HG02642 (cell line): ENCODE measurements at regions not wholly inside any gene's neighbourhood (a gene's known extent, or its start where the extent isn't known, plus 50 kb on each side); places are given as distances from the start of the nearest gene placed in this dataset.

ENCODE experiments used
- ATAC-seq: cut with Tn5 transposase; IDR thresholded peaks from one replicate; pipeline ENCODE4 v1.9.1; 2021; ENCODE audit warnings: mild to moderate bottlenecking; ENCODE audit not compliant: unreplicated experiment, poor library complexity

DNA sequence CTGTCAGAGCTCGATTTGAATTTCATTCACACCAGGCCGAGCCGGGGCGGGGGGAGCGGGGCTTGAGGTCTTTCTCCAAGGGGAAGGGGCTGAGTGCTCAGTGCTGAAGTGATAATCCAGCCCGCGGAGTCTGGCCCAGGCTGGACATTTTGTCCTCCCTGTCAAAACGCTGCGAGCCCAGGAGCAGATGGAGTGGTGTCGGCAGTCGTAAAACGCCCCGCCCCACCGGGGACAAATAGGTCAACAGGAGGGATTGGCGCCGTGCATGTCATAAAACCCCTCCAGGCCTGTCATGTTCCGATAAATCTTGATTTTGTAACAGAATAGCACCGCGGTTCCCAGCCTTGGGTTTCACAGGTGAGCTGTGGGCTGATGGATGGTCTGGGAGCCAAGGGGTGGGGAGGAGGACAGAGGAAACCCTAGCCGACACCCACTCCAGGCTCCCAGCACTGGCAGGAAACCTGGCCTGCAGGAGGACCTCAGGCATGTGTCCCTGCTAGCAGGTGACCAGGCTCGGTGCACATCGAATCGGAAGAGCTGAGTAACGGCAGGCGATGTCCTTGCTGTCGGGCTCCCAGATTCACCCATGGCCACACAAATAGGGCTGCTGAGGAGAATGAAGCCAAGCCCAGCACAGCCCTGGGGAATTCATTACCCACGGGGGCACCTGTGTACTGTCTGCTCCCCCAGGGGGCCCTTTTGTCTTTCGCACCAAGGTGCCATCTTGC, 341.4 kb downstream of the FOXL1 start:
- ATAC-seq = no peak

DNA sequence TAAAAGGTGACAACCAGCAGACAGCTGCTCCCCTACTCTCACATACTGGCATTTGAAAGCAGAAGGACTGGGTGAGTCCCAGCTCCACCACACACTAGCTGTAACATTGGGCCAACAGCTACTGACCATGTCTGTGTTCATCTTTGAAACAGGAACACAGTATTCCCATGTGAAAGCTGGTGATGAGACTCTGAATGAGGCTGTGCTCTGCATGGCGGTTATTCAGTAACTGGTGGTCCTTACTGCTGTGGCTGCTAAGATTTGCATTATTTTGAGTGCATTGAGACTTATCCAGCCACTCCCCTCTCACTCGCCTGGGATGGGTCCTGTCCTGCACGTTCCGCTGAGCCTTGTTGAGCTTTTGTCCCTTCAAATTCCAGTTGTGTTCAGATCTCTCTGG, 342.9 kb downstream of the FOXL1 start:
- no peak for ATAC-seq

DNA sequence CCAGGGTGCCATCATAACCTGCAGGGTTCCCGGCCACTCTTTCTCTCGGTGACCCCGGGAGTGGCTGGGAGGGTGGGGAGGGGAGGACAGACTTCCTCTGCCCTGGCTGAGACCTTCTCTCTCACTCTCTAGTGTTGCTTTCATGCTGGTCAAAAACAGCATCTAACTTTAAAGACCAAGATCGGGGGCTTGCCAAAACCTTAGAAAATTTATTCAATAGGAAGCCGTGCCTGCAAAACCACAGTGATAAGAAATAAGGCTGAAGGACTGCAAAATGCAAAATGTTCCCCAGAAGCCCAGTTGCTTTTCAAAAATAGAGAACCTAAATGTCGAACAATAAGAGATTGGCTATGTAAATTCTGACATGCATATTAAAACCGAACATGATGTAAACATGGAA, 344.0 kb downstream of the FOXL1 start:
- ATAC-seq = no peak

DNA sequence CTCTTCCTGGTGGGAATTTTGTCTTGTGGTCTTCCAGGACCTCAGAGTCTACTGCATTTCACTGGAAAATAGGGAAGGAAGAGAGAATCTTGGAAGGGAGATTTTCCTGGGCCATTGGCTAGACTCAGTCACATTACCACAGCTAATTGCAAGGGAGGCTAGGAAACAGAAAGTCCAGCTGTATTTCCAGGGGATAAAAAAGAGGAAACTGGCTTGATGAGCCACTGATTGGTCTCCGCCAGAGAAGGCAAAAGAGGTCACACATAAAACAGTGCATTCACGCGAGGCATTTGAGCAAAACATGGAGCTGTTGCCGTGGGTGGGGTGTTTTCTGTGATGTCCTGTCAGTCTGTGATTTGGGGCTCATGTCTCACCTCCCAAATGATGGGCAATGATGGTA, 345.3 kb downstream of the FOXL1 start:
- ATAC-seq = no peak

DNA sequence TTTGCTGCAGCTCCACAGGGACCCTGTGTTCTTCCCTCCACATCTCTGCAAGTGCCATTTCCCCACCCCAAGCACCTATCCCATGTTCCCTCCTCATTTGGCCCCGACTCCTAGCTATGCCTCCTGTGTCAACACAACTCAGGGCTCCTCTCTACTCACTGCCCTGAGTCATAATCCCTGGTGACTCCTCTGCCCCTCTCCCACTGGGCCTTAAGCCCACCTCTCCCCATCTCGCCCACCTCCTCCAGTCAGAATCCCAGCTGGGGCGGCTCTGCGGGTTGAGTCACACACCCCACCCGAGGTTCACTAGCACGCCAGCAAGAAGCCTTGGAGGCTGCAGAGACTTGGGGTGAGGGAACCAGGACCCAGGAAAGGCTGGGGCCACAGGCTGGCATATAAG, 346.2 kb downstream of the FOXL1 start:
- ATAC-seq = no peak

DNA sequence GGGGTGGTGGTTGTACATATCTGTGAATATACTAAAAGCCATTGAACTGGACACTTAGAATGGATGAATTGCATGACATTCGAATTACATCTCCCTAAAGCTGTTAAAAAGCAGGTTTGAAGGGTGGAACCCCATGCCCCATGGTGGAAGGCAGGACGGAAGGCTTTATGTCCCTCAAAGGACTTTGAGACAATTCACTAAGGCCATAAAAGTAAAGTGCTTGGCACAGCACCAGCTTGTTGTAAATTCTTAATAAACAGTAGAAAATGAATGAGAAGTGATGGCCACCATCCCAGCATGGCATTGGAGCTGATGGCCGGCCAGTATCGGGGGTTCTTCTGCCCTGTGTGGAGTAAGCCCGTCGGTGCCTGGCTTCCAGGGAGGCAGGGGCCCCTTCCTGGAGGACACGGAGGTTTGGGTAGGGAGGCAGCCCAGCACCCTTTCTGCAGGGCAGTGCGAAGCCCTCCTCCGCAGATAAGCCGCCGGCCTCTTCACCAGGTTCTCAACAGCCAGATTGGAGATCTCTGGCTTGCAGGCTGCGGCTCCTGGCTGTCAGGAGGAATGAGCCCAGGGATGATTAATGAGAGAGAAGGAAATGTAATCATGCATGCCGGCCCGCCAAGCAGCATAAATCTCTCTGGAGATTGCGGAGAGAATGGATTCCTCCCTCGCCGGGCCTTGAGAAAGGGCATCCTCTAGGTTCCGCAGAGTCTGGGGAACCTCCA, 346.9 kb downstream of the FOXL1 start:
- ATAC-seq = no peak

DNA sequence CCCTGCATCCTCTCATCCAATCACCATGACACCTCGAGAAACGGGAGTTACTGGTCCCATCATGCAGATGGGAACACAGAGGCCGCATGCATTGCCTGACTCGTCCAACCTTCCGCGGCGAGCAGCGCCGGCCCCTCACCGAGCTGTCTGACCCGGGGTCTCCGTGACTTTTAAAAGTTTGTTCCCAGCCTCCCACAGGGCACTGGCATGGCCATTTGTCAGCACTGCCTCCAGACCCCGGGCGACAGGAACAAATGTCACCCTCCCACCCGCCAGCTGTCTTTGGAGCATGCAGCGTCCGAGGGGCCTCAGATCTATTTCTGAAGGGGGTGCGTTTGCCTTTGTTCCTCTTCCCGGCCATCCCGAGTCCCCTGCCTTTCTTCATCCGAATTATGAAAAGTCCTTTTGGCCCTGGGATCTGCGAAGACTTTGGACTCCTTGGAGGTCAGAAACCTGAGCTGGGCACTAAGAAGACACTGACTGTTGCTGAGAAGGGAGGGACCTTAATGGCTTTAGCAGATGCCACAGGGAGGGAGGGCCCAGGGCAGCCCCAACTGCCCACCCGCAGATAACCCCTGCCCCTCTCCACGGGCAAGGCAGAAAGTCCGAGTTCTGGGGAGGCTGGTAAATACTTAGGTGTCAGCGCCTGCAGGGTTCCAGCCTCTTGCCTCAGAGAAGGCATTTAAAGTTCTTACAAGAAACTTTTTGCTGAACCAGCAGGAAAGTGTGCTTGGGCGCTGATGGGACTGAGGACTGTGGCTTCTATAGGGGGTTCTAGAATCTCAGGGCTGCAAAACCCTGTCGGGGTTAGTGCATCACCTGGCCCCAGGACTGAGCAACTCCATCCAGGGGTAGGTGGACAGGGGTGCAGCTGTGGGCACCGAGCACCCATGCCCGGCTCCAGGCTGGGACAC, 348.1 kb downstream of the FOXL1 start:
- ATAC-seq = no peak

DNA sequence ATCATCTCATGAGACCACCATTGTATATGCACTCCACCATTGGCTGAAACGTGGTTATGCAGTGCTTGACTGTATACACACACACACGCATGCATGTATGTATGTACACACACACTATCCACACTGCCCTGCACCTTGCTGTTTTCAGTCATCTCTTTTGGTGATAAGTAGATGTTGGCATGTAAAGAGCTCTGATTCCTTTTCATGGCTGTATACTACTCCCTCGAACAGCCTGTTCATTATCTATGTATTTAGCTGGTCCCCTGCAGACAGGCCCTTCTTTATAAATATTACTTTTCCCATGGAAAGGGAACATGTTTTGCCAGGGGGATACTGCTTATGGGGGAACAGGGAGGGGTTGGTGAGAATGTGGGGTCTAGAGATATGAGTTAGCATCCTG, 349.4 kb downstream of the FOXL1 start:
- ATAC-seq = no peak

DNA sequence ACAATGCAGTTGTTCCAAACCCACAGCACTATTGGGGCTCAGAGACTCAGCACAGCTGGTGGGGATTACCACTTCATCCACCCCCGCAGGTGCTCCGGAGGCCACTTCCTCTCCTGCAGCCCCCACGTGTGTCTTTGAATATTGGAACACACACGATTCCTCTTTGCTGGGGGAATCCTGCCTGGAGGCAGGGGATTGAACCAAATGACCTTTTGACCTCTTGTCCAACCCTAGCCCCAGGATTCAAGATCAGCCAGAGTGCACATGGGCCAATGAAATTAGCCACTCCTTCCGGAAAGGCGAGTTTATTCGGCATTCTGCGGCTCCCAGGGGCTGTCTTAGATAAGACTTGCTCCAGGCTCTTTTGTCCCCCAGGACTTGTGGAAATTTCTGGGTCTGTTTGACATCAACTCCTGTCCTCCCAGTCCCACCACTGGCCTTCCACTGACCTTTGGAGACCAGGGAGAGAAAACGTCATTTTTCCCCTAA, 350.2 kb downstream of the FOXL1 start:
- ATAC-seq = no peak

DNA sequence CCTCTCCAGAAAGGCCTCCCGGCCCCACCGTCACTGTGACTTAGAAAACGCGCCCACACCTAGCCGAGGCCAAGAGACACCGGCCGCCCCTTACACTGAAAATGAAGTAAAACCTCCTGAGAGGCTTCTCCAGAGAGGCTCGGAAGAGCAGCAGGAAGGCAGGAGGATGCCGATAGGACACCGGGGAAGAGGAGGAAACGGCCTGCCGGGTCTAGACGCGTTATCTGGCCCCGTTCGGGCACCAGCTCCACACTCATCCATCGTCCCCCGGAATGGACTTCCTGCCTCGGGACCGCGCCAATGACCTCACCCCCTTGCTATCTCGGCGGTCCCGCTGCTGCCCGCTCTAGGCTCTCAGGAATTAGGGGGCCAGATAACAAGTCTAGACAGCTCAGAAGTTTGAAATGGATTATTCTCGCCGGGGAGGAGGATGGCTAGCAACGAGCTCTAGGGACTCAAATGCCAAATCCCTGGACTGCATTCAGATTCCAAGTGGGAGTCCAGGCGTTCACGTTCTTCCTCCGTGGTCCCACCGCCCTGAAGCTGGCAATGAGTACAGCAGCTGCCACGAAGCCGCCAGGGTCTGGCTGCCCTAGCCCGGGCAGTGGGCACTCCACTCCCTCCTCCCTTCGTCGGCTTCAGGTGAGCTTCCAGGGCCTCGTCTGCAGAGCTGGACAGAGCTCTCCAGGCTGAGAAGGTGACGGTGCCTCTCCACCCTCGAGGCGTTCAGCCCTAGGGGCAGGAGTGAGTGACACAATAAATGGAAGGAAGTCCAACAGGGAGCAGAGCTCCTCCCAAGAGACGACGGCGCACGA, 350.9 kb downstream of the FOXL1 start:
- ATAC-seq = no peak

DNA sequence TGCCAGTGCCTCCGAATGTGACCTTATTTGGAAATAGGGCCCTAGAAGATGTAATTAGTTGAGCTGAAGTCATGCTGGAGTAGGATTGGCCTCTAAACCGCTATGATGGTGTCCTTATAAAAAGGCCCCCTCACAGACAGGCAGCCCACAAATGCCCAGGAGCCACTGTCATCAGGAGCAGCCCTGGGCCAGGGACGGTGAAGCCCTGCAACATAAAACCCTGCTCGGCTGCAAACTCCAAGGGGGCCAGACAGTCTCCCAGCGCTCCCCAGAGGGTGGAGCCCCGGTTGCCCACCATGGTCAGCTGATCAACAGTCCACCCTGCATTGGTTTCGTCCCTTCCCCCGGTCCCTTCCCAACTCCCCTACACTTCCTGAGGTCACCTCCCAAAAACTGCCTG, 351.7 kb downstream of the FOXL1 start:
- ATAC-seq = no peak

DNA sequence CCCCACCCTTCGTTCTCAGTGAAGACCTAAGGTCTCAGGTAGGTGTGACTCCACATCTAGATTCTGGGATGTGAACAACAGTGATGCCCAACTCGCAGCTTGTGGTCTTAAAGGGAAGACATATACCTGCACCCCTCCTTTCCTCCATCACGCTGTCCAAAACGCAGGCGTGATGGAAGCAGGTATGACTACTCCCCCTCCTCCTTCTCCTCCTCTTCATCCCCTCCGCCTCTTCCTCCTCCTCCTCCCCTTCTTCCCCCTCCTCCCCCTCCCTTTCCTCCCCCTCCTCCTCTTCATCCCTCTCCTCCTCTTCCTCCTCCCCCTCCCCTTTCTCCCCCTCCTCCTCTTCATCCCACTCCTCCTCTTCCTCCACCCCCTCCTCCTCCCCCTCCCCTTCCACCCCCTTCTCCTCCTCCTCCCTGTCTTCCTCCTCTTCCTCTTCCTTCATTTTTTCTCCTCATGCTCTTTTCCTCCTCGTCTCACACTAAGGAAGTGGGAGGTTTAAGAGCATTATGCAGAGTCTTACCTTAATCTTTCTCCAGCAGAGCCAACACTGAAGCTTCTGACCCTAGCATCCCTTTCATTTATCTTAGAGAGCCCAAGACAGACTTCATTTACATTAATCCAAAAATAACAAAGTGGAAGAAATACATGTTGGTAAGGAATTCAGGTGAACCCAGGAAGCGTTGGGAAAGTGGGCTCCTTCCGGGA, 352.5 kb downstream of the FOXL1 start:
- ATAC-seq = no peak

DNA sequence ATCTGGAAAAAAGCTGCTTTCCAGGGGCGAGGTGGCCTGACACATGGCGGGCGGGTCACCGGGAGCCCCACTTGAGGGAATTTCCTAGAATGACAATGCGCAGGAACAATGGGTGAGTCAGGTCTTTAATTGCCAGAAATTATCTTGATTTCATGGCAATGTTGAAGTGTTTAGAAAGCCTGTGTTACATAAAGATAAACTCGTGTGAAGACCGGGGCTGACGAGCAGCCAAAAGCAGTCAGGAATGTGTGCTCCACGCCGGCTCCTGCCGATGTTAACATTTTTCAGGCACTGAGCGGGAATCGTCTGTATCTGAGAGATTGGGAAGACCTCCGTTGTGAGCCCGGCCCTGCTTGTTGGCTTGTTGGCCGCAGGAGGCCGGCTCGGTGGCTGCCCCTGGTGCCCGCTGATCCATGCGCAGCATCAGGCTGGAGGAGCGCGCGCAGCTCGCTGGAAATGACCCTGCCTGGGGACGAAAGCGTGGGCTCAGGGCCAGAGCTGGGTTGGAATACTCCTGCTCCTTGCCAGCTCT, 353.1 kb downstream of the FOXL1 start:
- no peak for ATAC-seq

DNA sequence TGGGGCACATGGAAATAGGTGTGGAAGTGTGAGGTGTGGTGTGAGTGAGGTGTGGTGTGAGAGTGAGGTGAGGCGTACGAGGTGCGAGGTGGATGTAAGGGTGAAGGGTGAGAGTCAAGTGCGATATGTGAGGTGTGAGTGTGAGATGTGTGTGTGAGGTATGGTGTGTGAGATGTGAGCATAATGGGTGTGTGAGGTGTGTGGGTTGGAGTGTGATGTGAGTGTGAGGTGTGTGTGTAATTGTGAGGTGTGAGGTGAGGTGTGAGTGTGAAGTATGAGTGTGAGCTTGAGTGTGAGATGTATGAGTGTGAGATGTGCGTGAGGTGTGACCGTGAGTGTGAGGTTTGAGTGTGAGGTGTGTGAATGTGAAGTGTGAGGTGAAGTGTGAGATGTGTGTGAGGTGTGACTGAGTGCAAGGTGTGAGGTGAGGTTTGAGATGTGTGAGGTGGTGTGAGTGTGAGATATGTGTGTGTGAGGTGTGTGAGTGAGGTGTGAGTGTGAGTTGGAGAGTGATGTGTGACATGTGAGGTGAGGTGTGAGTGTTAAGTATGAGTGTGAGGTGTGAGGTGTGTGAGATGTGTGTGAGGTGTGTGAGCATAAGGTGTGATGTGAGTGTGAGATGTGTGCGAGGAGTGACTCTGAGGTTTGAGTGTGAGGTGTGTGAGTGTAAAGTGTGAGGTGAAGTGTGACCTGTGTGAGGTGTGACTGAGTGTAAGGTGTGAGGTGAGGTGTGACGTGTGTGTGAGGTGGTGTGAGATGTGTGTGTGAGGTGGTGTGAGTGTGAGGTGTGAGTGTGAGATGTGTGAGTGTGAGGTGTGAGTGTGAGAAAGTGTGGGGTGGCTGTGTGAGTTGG, 354.0 kb downstream of the FOXL1 start:
- no peak for ATAC-seq

DNA sequence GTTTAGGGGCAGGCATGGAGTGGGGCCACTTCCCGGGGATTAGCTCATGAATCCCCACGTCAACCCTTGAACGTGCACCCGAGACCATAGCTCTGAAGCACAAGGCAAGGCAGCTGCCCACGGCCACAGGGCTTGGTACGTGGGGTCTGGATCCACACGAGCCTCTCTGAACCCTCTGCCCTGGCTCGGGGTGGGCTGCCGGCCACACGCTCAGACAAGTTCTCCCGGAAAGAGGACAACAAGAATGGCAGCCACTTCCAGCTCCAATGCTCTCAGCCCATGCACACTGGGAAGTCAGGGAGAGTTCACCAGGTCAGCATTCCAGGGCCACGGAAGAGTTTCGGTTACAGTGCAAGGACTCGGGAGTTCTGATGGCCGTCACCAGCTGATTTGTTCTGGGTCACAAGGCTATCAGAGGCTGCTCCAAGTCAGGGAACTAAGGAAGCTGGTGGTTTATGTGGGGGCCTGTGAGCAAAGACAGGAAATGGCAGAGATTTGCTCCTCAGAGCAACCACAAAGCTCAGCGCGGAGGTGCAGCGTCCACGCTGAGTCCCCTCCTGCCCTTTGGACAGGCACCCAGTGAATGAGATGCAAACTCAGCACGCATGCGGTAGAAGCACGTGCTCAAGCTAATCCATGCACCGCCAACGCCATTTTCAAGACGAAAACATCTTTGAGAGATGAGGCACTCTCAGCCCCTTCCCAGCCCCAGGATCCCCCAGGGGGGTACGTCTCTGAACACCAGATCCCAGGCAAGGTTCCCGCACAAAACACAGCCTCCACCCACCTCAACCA, 356.4 kb downstream of the FOXL1 start:
- no peak for ATAC-seq

DNA sequence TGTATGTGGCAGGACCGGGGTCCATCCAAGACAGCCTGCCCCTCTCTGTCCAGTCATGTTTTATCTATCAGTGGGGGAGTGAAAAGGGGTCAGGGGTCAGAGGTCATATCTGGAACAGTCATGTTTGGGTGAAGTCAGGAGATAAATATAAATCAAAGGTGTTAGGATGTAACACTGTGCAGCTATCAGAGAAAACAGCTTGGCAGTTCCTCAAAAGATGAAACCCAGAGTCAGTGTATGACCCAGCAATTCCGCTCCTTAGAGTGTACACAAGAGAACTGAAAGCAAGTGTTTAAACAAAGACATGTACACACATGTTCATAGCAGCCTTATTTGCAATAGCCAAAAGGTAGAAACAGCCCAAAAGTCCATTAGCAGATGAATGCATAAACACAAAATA, 361.3 kb downstream of the FOXL1 start:
- no peak for ATAC-seq

DNA sequence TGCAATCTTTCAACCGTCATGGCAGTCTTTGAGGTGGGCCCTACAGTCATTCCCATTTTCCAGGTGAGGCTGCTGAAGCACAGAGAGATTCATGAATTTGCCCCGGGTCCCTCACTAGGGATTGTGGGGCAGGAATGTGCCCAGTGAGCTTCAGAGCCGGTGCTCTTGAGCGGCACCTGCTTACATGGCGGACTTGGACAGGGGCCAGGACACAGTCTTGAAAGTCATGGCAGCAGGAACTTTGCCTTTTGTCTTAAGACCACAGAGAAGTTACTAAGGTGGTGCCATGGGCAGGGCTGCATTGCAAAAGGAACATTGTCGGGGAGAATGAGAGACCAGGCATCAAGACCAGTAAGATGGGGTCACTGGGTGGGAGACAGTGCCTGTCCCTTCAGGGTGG, 363.4 kb downstream of the FOXL1 start:
- no peak for ATAC-seq
